HG03575 (cell line): ENCODE measurements at regions not wholly inside any gene's neighbourhood (a gene's known extent, or its start where the extent isn't known, plus 50 kb on each side); places are given as distances from the start of the nearest gene placed in this dataset.
"Not testable (repeated sequence)": the region's sequence is repeated elsewhere in the genome, so short reads cannot be mapped to it uniquely, and the experiment has no call there.

Source experiments
- ATAC-seq: cut with Tn5 transposase; IDR thresholded peaks from one replicate; pipeline ENCODE4 v1.9.1; 2021; ENCODE audit not compliant: unreplicated experiment, insufficient number of reproducible peaks, low FRiP score; ENCODE audit errors: extremely low read depth

- ATAC-seq = no peak
These were observed 61.5 kb upstream of the SETMAR start for GRCh38 chr3:4241595-4242170.

- no peak for ATAC-seq
These were observed 57.5 kb upstream of the SETMAR start for GRCh38 chr3:4245671-4246070.

DNA sequence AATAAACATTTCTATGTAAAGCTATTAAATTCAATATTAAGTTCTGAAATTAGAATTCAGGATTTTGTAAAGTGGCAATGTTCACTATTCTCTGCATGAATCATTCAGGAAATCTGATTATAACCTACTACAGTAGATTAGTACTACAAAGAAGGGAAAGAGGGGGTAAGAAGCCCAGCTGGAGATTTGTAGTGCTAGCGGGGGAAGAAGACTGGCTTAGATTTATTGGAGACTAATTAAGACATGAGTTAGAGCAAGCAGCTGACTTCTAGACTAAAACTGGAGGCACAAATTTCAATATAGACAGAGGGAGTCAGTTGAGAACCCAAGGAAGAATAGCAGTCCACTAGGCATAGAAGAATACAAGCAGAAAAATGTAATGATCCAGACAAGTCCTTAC, 55.8 kb upstream of the SETMAR start:
- ATAC-seq = no peak

- no peak for ATAC-seq
These were observed 53.1 kb upstream of the SETMAR start for GRCh38 chr3:4250064-4250463.

DNA sequence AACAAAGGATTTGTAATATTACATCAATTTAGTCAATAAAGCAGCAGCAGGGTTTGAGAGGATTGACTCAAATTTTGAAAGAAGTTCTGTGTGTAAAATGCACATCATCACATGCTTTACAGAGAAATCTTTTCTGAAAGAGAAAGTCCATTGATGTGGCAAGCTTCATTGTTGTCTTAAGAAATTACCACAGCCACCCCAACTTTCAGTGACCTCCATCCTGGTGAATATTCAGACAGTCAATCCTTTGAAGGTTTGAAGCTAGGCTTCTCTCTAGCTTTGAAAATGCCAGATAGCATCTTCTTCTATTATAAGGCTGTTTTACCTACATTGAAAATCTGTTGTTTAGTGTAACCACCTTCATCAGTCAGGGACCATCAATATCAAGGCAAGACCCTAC, 51.8 kb upstream of the SETMAR start:
- no peak for ATAC-seq

DNA sequence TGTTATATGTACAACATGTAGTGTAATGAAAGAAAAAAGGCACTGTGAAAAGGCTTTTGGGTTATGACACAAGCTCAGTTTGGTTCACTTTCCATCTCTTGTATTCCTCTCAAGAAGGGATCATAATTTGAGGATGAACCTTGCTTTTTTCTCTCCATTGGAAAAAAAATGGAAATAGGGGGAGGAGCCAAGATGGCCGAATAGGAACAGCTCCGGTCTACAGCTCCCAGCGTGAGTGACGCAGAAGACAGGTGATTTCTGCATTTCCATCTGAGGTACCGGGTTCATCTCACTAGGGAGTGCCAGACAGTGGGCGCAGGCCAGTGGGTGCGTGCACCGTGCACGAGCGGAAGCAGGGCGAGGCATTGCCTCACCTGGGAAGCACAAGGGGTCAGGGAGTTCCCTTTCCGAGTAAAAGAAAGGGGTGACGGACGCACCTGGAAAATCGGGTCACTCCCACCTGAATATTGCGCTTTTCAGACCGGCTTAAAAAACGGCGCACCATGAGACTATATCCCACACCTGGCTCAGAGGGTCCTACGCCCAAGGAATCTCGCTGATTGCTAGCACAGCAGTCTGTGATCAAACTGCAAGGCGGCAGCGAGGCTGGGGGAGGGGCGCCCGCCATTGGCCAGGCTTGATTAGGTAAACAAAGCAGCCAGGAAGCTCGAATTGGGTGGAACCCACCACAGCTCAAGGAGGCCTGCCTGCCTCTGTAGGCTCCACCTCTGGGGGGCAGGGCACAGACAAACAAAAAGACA, 49.9 kb upstream of the SETMAR start:
- ATAC-seq = not testable (repeated sequence)
